ENCODE measurements at regions not wholly inside any gene's neighbourhood (a gene's known extent, or its start where the extent isn't known, plus 50 kb on each side); places are given as distances from the start of the nearest gene placed in this dataset.
A peak's percentile ranks its signal among the peaks of the same experiment; 100 is the strongest.

DNA sequence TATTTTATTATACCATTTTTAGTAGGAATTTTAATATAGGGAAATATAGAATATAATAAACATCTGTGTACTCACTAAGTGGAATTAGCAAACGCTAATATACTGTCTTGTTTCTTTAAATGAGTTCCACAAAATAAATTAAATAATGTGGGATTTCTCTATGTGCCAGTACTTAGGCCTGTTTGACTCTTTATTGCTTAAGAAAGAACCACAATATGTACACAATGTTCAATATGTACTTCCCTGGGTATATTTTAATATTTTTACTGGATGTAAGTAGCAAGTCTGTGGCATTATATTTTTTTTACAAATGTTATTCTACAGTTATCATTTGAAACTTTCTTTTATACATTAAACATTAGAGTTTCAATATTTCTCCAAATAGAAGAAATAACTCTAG, 92.5 kb upstream of the CARD18 start:
- DNase-seq (ENCODE audit: low read depth), result peak; percentile 43

DNA sequence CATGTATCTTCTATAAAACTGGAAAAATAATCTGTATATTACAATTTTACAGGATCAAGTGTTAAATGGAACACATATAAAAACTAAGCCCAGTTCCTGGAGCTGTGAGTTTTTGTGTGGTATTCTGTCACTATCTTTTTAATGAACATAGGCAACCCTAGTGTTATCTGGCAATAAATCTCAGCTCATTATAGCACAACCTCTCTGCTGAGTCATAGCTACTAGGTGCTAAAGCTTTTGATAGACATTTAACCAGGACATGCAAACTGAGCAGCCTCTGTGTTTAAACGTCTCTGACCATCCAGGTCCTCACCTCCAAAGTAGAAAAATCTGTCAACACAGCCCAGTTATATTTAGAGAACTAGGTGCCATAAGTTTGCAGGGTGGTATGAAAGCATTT, 91.0 kb upstream of the CARD18 start:
- DNase-seq (ENCODE audit: low read depth), result peak; percentile 35

- no peak for DNase-seq (ENCODE audit: low read depth)
These were observed 90.2 kb upstream of the CARD18 start for GRCh38 chr11:105229761-105230160.

DNA sequence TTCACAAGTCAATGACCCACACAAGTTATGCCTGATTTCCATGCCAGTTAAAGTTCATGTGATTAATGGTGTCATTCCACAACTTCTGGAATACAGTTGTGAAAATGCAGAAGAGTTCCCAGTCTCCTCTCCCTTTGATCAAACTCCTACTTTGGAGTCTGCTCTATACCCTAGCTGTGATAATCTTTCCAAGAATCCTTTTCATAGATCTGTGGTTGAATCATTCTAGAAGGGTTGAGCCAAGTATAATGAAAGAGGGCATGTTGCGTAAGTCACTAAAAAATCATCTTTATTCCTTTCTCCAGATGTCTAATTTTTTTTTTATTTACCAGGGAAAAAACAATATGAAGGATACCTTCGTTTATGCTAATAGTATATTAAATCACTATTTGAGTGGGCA, 89.7 kb upstream of the CARD18 start:
- peak; percentile 65 for DNase-seq (ENCODE audit: low read depth)

DNA sequence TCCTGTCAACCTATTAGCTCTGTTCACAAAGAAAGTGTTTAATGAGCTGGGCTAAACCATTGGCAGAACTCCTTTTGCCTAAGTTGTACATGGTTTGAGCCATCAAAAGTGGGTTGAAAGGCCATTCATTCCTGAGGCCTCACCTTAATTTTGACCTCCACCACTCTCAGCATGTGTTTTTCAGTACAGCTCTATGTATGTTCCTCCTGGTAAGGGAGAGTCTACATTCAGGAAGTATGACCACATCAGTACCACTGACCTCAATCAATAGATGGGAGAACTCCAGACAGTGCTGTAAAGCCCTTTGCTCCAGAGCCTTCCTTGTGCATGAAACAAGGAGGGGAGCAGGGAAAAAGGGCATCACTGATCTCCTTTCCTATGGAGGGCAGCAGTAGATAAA, 87.8 kb upstream of the CARD18 start:
- DNase-seq (ENCODE audit: low read depth), result no peak

DNA sequence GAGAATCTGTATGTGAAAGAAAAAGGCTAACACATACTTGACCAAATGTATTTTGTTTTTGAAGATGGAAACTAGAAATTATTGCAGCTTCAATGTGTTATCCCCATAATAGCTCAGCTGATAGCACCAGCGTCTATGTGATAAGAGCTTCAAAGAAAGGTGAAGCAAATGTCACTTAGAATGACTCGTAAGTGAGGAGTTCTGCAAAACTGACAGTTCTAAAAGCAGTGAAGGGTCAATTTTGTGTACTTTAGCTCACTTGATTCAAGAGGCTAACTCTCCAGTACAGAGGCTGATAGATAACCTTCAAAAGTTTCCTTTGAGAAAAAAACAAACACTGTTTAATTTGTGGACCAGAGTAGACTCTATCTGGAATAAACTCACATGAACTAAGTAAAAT, 87.2 kb upstream of the CARD18 start:
- no peak for DNase-seq (ENCODE audit: low read depth)

DNA sequence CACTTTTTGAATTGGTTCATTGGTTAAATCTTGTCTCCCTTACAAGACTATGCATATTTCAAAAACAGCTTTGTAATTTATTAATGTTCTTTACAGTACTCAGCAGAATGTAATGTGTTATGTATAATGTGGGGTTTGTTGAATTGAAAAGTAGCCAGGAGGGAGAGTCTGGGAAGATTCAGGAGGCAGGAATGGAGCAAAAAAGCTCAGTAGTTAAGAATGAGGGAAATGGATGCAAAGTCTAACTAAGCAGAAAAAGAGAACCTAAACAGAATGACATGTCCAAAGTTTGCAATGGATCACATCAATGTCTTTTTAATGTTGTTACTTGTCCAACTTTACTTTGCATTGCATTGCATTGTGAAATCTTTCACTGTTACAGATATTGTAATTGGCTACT, 86.5 kb upstream of the CARD18 start:
- peak; percentile 26 for DNase-seq (ENCODE audit: low read depth)

GRCh38 chr11:105224482-105225253, 85.1 kb upstream of the CARD18 start:
- DNase-seq (ENCODE audit: low read depth), result peak; percentile 33

GRCh38 chr11:105220121-105220520, 80.6 kb upstream of the CARD18 start:
- no peak for DNase-seq (ENCODE audit: low read depth)

GRCh38 chr11:105219670-105220069, 80.1 kb upstream of the CARD18 start:
- no peak for DNase-seq (ENCODE audit: low read depth)

DNA sequence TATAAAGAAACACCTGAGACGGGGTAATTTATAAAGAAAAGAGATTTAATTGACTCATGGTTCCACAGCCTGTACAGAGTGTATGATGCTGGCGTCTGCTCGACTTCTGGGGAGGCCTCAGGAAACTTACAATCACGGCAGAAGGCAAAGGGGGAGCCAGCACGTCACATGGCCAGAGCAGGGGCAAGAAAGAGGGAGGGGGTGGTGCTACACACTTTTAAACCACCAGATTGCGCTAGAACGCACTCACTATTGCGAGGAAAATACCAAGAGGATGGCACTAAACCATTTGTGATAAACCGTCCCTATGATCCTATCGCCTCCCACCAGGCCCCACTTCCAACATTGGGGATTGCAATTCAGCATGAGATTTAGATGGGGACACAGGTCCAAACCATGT, 79.7 kb upstream of the CARD18 start:
- no peak for DNase-seq (ENCODE audit: low read depth)

- no peak for DNase-seq (ENCODE audit: low read depth)
These were observed 76.0 kb upstream of the CARD18 start for GRCh38 chr11:105215528-105215927.

GRCh38 chr11:105211806-105212554, 72.4 kb upstream of the CARD18 start:
- DNase-seq (ENCODE audit: low read depth), result no peak

- no peak for DNase-seq (ENCODE audit: low read depth)
These were observed 68.5 kb upstream of the CARD18 start for GRCh38 chr11:105208019-105208418.

DNA sequence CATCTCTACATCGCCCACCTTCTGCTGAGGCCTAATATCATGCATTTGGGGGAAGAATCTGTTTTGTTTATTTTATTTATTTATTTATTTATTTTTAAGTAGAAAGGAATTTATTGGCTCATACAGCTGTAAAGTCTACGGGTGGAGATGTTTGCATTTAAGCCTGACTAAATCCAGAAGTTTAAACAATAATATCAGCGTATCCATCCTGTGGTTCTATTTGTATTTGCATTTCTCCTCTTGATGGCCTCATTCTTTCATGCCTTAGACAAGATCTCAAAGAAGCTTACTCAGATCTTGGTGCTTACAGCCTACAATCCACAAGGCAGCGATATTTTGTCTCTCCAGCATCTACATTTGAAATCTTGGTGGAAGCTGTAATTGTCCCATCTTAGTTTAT, 67.1 kb upstream of the CARD18 start:
- no peak for DNase-seq (ENCODE audit: low read depth)

- DNase-seq (ENCODE audit: low read depth), result no peak
These were observed 65.1 kb upstream of the CARD18 start for GRCh38 chr11:105204636-105205035.

DNA sequence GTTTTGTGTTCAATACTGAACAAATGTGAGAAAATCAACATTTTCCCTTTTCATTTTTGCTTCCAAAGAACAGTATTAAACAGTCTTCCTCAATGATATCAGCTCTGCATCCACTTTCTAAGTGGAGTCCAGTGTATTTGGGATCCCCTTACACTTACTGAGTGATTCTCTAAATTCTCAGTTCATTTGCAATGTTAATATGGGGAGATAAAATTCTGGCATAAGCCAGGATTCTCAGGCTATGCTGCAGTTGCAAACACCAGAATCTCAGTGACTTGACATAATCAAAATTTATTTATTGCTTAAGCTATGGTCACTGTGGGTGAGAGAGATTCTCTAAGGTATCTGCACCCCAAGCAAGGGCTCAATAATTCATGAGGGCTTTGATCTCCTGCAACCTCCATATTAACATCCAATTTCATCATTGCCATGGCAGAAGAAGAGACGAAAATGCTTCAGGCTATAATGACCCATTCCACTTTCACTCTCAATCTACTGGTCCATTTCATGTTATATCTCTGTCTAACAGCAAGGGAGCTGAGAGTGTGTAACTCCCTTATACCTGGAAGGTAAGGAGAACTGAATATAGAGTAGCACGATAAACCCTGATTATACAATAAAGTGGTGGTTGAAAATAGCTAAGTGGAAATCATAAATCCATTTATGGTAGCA, 64.1 kb upstream of the CARD18 start:
- no peak for DNase-seq (ENCODE audit: low read depth)

DNA sequence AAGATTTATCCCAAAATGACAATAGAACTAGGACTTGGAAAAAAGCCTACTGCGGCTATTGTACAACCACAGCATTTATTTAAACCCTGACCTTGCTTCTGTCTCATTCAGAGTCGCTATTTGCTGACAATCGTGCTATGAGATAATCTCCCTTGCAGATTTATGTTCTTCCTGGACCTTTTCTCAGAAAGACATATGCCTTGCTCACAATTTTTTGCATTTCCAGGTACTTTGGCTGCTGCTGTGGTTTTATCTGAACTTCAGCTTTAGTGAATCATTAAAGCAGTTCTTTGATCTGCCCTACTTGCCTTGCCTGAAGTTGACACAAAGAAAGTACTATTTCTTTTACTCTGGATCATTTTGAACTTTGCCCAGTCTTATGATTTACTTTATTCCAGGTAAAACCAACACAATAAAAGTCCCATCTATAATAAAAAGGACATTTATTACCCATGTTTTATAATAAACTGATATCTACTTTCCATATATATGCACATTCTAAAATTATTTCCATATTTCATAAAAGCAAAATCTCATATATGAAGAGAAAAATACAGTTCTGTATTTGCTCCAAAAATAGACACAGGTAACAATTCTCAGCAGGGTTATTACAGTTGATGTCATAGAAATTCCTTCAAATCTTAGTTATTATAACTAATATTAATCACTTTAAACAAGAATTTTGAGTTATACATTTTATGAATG, 63.4 kb upstream of the CARD18 start:
- DNase-seq (ENCODE audit: low read depth), result peak; percentile 66

DNA sequence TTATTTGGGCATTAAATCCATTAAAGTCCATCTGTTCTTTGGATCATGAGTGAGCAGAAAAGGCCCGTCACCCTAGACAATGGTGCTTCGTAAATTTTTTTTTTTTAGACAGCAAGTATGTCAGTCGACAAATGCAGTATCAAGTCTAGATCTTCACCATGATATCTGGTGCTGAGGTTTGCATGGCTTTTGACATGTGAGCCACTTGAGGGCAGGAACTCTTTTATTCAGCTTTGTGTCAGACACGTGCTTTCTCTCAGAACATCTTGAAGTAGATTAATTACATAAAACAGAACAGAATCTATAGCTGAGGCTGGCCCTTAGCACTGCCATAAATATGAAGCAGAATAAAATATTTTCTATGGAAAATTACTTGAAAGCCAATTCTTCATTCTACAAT, 62.9 kb upstream of the CARD18 start:
- DNase-seq (ENCODE audit: low read depth), result no peak

GRCh38 chr11:105201166-105201565, 61.6 kb upstream of the CARD18 start:
- DNase-seq (ENCODE audit: low read depth), result no peak

- no peak for DNase-seq (ENCODE audit: low read depth)
These were observed 57.7 kb upstream of the CARD18 start for GRCh38 chr11:105197071-105197815.

- no peak for DNase-seq (ENCODE audit: low read depth)
These were observed 53.7 kb upstream of the CARD18 start for GRCh38 chr11:105193260-105193659.
